Right lobe of liver (tissue), 4 donors: ENCODE measurements at regions not wholly inside any gene's neighbourhood (a gene's known extent, or its start where the extent isn't known, plus 50 kb on each side); places are given as distances from the start of the nearest gene placed in this dataset.
"Not testable (repeated sequence)": the region's sequence is repeated elsewhere in the genome, so short reads cannot be mapped to it uniquely, and the experiment has no call there.

Experiments used
- POLR2A ChIP-seq: fragments of 450-650 bp; IDR thresholded peaks from one replicate; pipeline ENCODE4 v1.6.1; 2017; ENCODE audit warnings: antibody characterized with exemption, mild to moderate bottlenecking
- TF ChIP-seq, protein P1 (sequence below), 4 donors: fragments of 200-600 bp in 3 of 4; fragments of 450-650 bp in 1 of 4; IDR thresholded peaks; one replicate each; pipeline versions ENCODE4 v1.5.1 to v1.8.0; 2016 to 2022; ENCODE audit warnings: antibody characterized with exemption in 4 of 4, mild to moderate bottlenecking in 2 of 4
- donor health status: DM: no; HTN: no; CAD: no.
- donor health status: DM: no; HTN: no; CAD: no.
- donor health status: DM: no; HTN: yes; CAD: no.

DNA sequence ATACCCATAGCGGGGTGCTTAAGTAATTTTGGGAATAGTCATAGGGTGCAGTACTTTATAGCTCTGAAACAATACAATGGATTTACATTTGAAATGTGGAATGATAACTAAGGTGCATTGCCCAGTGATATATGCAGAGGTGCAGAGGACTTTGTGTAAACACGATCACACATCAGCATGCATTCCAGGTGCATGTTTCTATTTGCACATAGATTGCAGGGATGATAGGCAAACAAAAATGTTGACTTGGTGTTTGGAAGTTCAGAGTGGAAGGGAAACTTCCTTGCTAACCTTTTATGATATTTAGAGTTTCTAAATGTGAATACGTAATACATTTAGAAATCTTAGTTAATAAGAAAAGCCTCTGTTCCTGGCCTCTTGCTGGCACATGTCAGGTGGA, 941.5 kb downstream of the TUBA3C start:
- TF ChIP-seq POLR2A, result not testable (repeated sequence)
- TF ChIP-seq, protein P1, sequence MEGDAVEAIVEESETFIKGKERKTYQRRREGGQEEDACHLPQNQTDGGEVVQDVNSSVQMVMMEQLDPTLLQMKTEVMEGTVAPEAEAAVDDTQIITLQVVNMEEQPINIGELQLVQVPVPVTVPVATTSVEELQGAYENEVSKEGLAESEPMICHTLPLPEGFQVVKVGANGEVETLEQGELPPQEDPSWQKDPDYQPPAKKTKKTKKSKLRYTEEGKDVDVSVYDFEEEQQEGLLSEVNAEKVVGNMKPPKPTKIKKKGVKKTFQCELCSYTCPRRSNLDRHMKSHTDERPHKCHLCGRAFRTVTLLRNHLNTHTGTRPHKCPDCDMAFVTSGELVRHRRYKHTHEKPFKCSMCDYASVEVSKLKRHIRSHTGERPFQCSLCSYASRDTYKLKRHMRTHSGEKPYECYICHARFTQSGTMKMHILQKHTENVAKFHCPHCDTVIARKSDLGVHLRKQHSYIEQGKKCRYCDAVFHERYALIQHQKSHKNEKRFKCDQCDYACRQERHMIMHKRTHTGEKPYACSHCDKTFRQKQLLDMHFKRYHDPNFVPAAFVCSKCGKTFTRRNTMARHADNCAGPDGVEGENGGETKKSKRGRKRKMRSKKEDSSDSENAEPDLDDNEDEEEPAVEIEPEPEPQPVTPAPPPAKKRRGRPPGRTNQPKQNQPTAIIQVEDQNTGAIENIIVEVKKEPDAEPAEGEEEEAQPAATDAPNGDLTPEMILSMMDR (IDR thresholded peaks at IDR 0.05), result not testable (repeated sequence)
